ENCODE measurements at regions not wholly inside any gene's neighbourhood (a gene's known extent, or its start where the extent isn't known, plus 50 kb on each side); places are given as distances from the start of the nearest gene placed in this dataset.

DNA sequence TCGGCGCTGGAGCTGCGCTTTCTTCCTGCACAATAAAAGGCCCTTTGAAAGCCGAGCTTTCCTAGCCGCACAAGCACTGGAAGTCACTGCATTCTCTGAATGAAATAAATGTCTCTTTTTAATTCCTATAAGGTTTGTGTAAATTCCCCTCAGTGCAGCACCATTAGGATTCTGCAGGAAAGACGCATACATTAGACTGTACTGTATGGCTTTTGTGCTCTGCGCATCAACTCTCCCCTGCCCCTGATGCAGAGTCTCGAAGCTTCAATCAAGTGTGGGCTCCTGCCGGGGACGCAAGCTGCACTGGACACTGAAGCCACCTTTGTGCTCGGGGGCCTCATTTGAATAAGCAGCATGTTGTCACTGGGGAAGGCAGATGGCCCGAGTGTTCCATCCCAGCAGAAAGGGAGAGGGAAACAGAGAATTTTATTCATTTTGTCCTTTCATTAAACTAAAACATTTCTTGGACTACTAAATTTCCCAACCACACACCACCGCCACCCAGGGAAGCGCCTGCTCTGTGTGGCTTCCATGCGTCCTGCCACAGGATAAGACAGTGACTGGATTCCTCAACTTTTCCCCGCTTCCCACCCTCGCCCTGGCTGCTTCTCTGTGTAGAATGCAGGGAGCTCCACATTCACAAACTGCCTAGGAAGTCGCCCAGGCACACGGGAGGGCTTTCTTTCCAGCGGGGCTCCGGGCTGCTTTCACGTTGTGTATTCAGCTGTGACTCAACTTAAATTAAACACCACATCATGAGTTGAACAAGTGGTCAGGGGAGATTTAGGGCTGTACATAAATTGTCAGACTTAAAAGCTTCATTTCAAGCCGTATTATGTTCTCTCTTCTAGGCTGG lies 635.4 kb downstream of the IRX1 start:
- no peak for TF ChIP-seq EZH2 (IDR thresholded peaks at IDR 0.05; ENCODE audit: borderline replicate concordance, insufficient read depth, low read depth, low read length, poor library complexity, severe bottlenecking)
- TF ChIP-seq, protein P1, sequence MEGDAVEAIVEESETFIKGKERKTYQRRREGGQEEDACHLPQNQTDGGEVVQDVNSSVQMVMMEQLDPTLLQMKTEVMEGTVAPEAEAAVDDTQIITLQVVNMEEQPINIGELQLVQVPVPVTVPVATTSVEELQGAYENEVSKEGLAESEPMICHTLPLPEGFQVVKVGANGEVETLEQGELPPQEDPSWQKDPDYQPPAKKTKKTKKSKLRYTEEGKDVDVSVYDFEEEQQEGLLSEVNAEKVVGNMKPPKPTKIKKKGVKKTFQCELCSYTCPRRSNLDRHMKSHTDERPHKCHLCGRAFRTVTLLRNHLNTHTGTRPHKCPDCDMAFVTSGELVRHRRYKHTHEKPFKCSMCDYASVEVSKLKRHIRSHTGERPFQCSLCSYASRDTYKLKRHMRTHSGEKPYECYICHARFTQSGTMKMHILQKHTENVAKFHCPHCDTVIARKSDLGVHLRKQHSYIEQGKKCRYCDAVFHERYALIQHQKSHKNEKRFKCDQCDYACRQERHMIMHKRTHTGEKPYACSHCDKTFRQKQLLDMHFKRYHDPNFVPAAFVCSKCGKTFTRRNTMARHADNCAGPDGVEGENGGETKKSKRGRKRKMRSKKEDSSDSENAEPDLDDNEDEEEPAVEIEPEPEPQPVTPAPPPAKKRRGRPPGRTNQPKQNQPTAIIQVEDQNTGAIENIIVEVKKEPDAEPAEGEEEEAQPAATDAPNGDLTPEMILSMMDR (IDR thresholded peaks at IDR 0.05): no peak
